HG02642 (cell line): ENCODE measurements at regions not wholly inside any gene's neighbourhood (a gene's known extent, or its start where the extent isn't known, plus 50 kb on each side); places are given as distances from the start of the nearest gene placed in this dataset.

Experiments
- ATAC-seq: cut with Tn5 transposase; IDR thresholded peaks from one replicate; pipeline ENCODE4 v1.9.1; 2021; ENCODE audit warnings: mild to moderate bottlenecking; ENCODE audit not compliant: unreplicated experiment, poor library complexity

DNA sequence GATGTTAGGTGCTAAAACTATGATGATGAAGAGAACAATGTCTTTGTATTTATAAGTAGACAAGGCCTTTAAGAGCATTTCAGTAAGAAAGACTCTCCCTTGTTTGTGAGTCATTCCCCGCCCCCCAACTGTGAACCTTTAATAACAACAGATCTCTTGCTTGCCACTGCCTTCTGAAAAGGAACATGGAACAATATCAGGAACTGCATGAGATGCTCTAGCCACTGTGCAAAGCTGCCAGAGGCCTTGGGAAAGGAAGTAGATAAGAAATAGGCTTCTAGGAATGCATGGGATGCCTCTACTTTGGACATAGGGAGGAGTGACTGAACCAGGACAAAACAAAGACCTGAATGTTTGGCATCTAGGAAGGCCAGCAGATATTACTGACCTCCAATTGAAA is 296.1 kb upstream of the MPDZ start:
- no peak for ATAC-seq

DNA sequence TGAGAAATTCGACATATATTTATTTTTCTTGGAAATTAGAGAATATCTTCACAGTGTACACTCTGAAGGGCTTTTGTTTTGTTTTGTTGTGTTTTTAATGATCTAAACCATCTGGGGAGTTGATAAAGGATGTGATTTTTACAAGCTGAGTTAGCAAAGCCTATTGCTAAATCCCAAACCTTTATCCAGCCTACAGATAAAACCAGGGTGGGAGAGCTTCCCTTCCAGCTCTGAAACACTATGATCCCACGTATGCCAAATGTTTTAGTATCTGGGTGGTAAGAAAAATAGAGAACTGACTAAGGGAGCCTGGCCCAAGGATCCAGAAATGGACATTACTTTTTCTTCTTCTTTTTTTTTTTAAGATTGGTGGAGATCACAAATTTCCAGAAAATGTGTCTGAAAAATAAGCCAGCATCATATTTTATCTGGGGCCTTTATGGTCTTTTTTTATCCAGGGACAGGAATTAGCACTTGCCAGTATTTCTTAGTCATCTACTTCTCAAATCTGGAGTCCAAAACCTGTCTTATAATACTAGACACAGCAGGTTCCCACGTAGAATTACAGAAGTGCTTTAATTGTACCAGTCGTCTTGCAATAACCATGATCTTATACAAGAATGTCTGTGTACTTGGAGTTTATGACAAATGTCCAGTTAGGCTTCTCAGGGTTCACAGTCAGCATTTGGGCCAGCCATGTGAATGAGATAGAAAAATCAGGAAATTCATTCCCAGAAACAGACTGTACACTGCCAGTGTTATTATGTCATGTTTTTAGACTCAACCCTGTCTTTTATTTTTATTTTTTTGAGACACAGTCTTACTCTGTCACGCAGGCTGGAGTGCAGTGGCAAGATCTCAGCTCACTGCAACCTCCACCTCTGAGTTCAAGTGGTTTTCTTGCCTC is 290.8 kb upstream of the MPDZ start:
- no peak for ATAC-seq

DNA sequence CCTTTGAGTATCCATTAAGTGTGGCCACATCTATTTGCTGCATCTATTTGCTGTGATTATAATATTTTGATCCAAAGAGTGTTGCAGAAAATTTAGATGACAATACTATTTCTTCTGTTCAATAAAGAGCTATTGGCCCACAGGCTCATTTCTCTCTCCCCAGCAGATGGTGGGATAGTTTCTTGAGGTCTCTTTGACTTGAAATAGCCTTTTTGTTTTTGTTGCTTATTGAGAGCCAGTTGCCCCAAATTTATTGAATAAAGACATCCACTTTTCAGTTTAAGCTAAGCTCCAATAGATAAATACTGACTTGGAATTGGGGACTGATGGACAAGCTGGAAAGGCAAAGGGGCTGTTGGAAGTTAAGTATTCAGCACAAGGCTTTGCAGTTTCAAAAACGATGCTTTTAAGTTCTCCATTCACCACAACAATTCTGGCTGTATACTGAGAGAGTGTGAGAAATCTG is 290.1 kb upstream of the MPDZ start:
- no peak for ATAC-seq

DNA sequence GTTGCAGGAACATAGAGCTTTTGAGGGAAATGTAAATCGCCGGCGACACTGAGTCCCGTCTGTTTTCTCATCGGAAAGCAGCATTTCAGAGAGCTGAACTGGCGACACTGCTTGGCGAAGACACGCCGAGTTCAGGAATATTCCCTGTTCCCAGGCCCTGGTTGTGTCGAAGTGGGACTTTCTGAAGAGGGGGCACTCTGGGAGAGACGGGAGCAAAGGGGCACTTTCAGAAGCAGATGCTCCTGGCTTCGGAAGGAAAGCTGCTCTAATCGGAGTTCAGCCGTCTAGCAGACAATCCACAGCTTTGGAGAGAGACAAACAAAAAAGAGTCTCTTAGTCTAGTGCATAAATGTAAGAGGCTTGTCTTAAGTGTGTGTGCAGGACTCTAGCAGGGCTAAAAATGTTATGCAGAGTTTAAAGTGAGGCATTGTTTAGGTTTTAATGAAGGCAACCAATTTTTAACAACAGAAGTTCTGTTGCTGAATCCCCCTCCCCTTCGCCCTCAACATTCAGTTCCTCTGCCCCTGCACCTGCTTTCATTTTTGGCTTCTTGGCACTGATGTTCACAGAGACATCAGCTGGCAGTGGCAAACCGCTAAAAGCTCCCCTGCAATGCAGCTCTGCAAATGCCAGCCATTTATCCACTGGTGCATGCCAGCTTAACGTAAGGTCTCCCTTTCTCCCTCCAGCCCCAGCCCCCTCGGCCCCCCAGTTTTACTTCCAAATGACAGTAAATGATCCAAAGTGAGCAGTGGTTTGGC is 289.5 kb upstream of the MPDZ start:
- no peak for ATAC-seq

DNA sequence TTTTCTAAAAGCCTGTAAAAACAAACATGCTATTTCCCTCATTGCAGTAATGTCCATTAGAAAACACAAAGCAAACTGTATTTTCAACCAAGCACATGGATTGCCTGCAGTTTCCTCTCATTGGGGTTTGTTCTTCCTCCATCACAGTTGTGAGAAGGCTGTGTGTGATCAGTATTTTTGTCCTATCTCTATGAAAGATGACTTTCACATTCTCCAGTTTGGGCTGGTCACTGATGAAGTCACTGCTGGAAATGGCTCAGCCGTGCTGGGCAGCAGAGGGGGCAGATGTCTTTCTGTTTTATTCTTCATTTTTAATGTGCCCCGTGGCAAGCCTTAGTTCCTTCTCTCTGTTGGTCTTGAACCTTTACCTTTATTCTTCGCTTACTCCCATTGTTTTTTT is 288.9 kb upstream of the MPDZ start:
- no peak for ATAC-seq

DNA sequence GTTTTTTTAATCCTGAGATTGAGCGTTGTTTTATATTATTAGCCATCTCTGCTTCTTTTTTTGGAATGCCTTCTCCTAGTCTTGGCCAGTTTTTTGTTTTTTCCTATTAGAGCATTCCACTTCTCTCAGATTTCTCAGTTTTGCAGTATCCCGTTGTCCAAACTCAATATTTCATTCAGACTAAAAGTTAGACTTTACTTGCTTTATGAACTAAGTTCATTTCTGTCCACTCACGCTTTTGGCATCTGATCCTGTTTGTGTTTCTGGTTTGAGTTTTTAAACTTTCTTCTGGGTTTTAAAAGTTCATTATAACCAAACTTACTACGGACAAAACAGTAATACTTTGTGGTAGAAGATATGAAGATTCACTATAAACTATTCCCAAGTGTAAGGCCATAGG is 288.3 kb upstream of the MPDZ start:
- ATAC-seq: no peak

DNA sequence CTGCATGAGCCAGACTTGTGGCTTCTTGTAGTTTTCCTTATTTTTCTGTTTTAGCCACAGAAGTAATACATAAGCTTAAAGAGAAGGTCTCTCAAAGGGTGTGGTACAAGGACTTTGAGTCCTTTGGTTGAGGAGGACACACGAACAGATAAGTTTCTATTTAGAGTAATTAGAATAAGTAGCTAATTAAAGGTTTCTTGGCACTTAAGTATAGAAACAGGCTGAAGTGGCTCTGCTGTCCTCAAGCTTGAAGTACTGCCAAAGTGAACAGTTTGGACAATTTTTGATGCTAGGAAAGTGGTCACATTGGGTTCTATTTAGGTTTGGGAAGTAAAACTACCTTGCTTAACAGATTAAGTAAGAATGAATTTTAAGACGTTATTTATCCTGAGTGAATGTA is 278.3 kb upstream of the MPDZ start:
- ATAC-seq: no peak

DNA sequence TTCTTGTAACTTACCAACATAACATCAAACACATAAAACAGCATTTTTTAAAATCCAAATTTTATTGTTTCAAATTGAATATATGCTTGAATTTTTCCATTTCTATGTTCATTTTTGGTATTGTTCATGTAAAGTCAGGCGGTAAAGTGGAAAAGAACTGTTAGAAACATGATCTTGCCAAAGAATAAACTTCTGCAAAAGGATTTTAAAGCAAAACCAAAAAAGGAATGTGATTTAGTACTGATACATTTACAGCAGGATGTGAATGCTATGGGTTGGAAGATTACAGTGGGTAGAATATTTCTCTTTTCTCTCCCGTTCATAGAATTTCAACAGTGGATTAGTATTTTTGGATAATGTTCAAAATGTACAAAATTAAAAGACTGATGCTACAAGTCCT is 277.2 kb upstream of the MPDZ start:
- ATAC-seq: no peak

DNA sequence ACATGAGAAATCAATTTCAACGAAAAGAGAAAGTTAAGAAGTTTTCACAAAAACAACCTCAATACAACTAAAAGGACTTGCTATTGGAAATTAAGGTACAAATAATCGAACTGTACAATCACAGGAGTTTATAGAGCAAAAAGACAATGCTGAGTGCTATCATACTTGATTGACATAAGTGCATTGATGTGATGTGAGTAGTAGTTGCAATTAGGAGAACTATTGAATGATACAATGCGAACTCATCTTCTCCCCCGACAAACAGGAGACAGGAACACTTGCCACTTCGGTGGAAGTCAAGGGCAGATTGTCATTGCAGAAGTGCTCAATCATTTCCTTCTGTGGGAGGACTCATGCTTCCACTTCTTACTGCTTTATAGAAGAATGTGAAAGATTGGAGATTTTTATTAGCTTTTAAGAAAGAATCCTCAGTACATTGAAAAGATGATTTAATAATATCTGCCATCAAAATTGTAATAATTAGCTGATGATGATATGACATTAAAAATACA is 276.6 kb upstream of the MPDZ start:
- no peak for ATAC-seq

DNA sequence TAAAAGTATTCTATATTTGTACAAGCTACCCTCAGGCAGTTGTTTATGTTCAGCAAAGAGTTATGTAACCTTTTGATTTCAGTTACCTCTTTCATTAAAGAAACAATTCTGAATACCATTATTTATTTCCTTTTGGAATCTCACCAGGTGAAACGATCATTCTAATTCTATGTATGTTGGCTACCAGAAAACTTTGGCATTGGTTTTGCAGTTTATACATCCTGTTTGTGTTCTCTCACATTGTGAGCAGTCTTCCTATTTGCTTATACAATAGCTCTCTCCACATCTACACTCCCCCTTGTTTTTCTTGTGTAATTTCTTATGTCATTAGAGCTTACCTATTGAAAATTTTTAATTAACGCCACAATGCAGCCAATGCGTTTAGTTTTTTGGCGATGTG is 276.0 kb upstream of the MPDZ start:
- ATAC-seq: no peak

DNA sequence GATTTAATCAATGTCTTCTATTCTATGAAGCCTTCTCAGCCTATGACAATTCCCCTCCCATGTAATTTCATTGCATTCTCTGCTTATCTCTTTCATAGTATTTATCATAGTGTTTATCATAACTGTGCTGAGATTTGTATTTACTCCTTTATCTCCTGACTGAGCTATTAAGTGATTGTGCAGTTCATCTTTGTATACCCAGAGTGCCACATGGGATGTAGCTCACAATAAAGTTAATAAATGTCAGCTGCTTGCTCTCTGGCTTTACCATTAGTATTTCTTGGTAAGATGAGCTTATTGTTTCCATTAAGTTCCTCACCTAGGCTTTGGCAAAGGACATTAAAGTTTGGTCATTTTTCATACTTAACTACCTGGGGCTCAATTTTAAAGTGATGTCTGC is 275.1 kb upstream of the MPDZ start:
- ATAC-seq: no peak

DNA sequence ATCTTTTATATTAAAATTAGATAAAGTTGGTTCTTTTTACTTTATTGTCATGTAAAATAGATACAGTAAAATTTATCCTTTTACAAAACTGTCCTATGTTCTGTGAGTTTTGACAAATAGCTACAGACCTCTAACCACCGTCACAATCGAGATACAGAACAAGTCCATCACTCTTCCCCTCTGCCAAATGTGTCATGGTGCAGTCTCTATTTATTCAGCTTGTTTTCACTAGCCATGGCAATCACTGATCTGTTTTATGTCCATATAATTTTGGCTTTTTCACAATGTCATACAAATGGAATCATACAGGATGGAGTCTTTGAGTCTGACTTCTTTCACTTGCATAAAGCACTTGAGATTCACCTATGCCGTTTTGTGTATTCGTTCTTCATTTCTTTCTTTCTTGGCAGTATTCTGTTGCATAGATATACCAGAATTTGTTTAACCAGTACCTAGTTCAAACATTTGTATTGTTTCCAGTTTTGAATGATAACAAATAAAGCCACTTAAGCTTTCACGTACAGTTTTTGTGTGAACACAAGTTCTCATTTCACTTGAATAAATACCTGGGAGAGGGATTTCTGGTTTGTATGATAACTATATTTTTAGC is 273.2 kb upstream of the MPDZ start:
- ATAC-seq: no peak

DNA sequence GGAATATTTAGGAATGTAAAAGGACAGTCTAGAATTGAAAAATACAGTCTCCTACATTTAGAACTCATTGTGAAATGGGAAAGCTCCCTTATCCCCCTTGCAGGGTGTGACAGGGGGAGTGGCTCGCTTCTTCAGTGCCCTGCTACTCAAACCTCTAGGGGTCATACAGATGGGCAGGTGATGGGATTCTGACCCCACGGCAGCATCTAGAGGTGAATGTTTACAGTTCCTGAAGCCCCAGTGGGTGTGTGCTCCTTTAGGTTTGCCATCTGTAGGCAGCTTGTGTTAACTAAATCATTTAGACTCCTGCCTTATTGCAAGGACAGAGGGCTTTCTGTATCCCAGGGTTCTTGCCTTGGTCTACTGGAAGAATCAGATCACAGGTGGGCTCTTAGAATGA is 271.0 kb upstream of the MPDZ start:
- ATAC-seq: no peak

DNA sequence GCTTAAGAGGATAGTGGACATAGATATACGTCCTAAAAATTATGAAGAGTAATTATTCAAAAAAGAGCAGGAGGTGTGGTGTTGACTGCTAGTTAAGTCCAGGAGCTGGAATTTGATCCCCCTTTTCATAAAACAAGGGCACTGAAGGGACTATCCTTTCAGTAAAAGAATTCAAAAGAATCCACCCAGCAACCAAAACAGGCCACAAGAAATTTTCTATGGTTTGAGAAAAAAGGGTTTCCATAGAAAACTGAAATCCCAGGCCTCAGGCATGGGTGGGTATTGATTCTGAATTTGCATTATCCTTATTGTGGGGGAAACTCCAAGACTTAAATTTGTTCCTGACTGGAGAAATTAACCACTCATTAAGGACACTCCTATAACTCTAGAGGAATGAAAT is 269.0 kb upstream of the MPDZ start:
- no peak for ATAC-seq

DNA sequence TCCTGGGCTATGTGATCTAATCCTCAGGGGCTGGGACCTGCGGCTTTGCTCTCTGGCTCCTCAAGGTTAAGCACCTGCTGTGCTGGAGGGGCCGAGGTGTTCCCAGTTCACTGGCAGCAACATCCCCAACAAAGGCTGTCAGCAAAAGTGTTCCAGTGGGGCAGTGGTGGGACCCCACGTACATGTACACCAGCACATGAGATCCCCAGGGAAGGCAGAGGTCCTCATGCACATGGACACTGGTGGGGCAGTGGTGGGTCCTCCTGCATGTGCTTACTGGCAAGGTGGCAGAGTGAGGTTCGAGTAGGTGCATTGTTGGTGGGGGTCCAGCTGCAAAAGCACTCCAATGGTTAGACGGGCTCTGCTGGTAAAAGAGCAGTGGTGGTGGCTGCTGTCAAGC is 255.6 kb upstream of the MPDZ start:
- ATAC-seq: no peak

DNA sequence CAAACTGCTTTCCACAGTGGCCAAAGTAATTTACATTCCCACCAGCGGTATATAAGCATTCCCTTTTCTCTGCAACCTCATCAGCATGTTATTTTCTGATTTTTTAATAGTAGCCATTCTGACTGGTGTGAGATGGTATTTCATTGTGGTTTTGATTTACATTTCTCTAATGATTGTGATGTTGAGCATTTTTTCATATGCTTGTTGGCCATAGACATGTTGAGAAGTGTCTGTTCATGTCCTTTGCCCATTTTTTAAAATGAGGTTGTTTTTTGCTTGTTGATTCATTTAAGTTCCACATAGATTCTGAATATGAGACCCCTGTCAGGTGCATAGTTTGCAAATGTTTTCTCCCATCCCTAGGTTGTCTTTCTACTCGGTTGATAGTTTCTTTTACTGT is 254.5 kb upstream of the MPDZ start:
- no peak for ATAC-seq

DNA sequence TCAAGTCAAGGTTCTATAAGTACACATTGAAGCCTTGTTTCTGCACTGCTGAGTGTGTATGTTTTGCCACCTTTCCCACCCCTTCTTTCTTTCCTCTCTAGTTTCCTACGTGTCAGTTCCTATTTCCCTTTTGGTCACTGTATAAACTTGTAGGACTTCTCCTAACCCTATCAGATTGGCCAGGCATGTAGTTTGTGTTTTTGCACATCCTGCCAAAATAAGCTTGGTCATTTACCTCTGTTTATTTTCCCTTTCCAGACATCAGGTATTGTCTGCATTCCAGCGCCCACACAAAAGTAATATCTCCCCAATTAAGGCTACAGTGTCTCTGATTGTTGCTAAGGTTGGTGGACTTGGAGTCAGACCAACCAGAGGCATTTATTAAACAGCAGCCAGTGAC is 252.9 kb upstream of the MPDZ start:
- ATAC-seq: no peak

DNA sequence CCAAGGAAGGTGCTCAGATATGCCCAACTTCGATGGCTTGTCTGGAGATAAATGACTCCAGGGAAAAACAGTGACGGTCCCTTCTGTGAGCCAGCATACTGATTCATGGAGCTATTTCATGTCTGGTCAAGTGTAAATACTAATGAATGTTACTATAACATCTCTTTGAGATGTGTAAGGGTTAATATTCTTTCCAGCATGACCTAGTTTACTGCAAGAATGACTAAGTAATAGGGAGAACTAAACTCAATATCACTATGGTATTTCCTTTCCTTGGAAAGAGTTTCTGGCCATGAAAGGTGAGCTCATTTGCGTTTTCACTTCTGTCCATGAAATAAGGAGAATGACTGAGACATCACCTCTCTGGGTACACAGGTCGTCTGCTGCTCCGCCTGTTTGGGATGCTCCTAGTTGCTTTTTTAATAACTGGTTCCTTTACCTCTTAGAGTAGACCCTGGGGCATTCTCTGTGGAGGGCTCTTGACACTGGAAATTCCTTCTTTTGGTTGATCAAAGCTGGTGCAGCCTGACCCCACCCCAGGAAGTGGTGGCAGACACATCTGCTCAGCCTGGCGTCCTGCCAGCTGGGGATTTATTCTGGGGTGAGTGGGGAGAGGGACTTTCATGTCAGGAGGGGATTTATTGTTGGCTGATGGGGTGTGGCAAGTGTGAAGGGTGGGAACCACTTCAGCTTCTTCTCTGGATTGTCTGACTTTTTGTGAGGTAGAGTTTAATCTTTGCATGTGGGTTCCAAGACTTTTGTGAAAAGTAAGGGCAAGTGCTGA is 250.0 kb upstream of the MPDZ start:
- no peak for ATAC-seq

DNA sequence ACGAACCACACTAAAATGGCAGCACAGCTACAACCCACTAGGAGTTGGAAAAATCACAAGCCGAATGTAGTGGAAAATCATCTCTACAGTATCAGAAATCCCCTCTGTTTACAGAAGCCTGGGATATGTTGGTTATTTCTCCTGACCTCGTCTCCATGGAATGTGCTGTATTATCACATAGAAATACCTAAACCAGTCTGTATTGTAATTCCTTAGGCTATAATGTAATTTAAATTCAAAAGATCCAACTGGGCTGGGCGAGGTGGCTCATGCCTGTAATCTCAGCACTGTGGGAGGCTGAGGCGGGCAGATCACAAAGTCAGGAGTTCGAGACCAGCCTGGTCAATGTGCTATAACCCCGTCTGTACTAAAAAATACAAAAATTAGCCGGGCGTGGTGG is 244.8 kb upstream of the MPDZ start:
- no peak for ATAC-seq

DNA sequence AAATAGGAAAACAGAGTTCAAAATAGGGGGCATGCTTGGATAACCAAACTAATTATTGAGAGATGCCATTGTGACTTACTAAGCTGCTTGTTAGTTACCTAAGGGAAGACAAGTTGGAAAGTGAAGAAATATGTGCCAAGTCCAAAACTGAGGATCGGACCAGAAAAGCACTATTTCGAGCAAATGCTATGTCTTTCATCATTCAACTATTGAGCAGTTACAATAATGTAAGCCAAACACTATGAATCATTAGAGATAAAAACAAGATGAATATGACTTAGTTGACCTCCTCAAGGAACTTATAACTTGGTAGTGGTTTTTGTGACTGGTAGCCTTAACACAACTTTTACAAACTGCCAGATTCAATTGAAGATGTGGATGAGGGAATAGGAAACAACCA is 240.6 kb upstream of the MPDZ start:
- no peak for ATAC-seq
